ENCODE measurements at regions not wholly inside any gene's neighbourhood (a gene's known extent, or its start where the extent isn't known, plus 50 kb on each side); places are given as distances from the start of the nearest gene placed in this dataset.

DNA sequence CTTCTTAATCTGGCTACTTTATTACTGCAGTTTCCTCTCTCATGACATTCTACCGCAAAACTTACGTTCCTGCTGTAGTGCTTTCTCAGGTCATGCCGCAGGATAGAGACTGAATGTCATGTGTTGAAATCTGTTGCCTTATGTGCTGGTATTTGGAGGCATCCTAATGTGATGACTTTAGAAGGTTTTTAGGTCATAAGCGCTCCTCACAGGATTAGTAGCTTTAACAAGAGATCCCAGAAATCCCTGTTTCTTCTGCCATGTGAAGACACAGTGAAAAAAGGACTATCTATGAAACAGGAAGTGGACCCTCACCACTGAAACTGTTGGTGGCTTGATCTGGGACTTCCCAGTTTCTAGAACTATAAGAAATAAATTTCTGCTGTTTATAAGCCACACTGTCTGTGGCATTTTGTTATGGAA is 209.3 kb downstream of the LACC1 start:
- H3K4me1 ChIP-seq = peaks cover 0 to 4% (median 4%) of the 10 kb centered on the region in 4 donors
- TF ChIP-seq POLR2A (IDR thresholded peaks at IDR 0.05) (no peak), POLR2AphosphoS5 (IDR thresholded peaks at IDR 0.05) (no peak), EP300 (IDR thresholded peaks at IDR 0.05) (no peak)
- TF ChIP-seq, protein P1, sequence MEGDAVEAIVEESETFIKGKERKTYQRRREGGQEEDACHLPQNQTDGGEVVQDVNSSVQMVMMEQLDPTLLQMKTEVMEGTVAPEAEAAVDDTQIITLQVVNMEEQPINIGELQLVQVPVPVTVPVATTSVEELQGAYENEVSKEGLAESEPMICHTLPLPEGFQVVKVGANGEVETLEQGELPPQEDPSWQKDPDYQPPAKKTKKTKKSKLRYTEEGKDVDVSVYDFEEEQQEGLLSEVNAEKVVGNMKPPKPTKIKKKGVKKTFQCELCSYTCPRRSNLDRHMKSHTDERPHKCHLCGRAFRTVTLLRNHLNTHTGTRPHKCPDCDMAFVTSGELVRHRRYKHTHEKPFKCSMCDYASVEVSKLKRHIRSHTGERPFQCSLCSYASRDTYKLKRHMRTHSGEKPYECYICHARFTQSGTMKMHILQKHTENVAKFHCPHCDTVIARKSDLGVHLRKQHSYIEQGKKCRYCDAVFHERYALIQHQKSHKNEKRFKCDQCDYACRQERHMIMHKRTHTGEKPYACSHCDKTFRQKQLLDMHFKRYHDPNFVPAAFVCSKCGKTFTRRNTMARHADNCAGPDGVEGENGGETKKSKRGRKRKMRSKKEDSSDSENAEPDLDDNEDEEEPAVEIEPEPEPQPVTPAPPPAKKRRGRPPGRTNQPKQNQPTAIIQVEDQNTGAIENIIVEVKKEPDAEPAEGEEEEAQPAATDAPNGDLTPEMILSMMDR (IDR thresholded peaks at IDR 0.05) = no peak
- H3K9me3 ChIP-seq = no peaks in the 10 kb centered on the region
- intact Hi-C loops (cut with DNase I) = no loop called here
- no peaks in the 10 kb centered on the region for H3K27me3 ChIP-seq
- no peaks in the 10 kb centered on the region for H3K36me3 ChIP-seq
- no peak for DNase-seq
- H3K4me3 ChIP-seq = no peak overlapping the region
- H3K27ac ChIP-seq = peak overlapping the region in 1 of 4 donors; percentile 4
- 75 to 93% methylated on average over 4 of the region's 4 CpGs for WGBS, 2 donors

DNA sequence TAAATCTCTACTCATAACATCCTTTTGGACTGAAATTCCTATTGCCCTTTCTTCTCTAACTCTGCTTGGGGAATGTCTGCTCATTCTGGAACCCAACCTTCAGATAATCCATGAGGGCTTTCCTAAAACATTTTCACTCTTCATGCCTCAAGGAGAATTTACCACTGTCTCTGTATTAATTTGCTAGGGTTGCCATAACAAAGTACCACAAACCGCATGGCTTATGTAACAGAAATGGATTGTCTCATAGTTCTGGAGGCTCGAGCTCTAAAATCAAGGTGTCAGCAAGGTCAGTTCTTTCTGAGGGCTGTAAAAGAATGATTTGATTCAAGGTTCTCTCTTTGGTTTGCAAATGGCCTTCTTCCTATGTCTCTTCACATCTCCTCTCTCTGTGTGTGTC is 209.7 kb downstream of the LACC1 start:
- no peaks in the 10 kb centered on the region for H3K9me3 ChIP-seq
- no peaks in the 10 kb centered on the region for H3K27me3 ChIP-seq
- TF ChIP-seq POLR2AphosphoS5 (IDR thresholded peaks at IDR 0.05) = no peak
- TF ChIP-seq, protein P1 (IDR thresholded peaks at IDR 0.05) = no peak
- no peak for TF ChIP-seq POLR2A (IDR thresholded peaks at IDR 0.05)
- no peak for TF ChIP-seq EP300 (IDR thresholded peaks at IDR 0.05)
- no peak overlapping the region for H3K4me3 ChIP-seq
- intact Hi-C loops (cut with DNase I) = no loop called here
- DNase-seq = no peak
- peak overlapping the region in 1 of 4 donors; percentile 4 for H3K27ac ChIP-seq
- 67 to 77% methylated on average over 2 of the region's 2 CpGs for WGBS, 2 donors
- H3K36me3 ChIP-seq = no peaks in the 10 kb centered on the region
- H3K4me1 ChIP-seq = peaks cover 0 to 6% (median 5%) of the 10 kb centered on the region in 4 donors

DNA sequence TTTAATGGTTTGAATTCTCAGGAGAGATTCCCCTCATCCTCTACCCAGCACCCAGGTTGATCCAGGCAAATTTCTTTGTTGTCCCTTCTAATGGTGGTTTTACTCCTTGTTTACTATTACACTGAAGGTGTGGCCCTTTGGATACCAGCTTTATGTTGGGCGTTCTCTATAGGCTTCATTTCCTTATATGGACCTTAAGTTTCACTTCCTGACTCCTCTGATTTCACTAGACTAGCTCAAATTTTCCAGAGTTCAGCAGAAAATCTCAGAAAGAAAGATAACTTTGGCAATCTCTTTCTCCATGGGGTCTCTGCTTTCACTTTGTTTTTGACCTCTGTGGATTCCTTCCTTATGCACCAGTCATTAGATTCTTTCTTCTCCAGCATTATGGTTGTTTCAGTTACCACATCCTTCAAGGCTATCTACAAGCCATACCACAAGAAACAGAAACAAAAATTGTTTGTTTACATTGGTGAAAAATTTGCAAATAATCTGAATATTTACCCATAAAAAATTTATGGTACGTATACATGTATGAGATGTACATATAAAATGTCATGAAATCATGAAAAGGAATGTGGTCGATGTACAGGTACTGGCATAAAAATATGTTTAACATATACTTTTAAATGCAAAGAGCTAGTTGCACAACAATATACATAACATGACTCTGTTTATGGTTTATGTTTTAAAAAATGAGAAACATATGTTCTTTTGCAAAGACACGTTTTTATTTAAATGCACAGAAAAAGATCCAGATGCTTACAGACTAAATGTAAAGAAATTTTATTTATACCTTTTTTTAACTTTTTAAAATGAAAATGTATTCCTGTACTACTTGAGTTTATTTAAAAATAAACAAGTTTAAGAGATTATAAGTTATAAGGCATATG is 212.6 kb downstream of the LACC1 start:
- Histone ChIP-seq H3K27ac (no peak overlapping the region), H3K4me3 (no peak overlapping the region), H3K9me3 (no peaks in the 10 kb centered on the region), H3K27me3 (no peaks in the 10 kb centered on the region), H3K36me3 (no peaks in the 10 kb centered on the region), H3K4me1 (peaks cover 0 to 6% (median 5%) of the 10 kb centered on the region in 4 donors)
- intact Hi-C loops (cut with DNase I) = no loop called here
- TF ChIP-seq POLR2A (IDR thresholded peaks at IDR 0.05) (no peak), POLR2AphosphoS5 (IDR thresholded peaks at IDR 0.05) (no peak), EP300 (IDR thresholded peaks at IDR 0.05) (no peak)
- TF ChIP-seq, protein P1 (IDR thresholded peaks at IDR 0.05) = no peak
- 75 to 81% methylated on average over 4 of the region's 4 CpGs for WGBS, 2 donors
- no peak for DNase-seq

DNA sequence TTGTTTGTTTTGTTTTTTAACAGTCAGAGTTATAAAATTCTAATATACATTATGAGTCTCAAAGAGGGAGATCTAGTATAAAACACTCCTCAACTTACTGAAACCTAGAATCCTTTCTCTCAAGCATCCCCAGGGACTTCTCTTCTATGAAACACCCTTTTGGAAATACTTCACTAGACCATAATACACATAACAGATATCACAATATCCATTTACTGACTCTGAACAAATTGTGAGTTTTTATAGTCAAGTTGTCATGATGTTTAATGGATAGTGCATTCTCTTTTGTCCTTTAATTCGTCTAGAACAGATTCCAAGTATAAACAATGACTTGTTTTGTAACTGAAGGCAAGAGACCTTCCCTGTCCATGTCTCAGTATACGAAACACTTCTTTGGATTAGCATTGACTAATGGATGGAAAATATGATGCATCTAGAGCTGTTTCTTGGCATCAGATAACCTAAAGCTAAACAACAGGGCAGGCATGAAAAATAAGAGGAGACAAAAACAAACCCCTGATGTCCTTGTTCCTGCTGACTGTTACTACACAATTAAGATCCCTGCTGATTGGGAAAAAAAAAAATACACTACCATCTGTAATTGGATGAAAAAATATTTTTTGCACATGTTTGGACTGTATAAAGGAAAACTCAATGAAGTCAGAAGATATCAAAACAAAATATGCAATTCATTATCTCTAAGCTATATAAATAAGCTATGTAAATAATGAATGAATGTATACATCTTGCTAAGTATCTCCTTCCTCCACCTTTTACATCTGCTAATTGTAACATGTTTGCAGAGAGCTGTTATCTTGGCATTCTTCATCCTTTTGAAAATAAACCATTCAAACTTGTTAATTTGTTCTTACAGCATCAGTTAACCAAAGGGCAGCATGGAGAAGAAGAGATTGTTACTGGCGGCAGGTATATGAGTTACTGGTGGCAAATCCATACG is 214.2 kb downstream of the LACC1 start:
- H3K9me3 ChIP-seq = no peaks in the 10 kb centered on the region
- no peak overlapping the region for H3K27ac ChIP-seq
- no peak for DNase-seq
- peaks cover 0 to 6% (median 5%) of the 10 kb centered on the region in 4 donors for H3K4me1 ChIP-seq
- H3K27me3 ChIP-seq = no peaks in the 10 kb centered on the region
- 75 to 79% methylated on average over 4 of the region's 4 CpGs for WGBS, 2 donors
- no peak overlapping the region for H3K4me3 ChIP-seq
- intact Hi-C loops (cut with DNase I) = no loop called here
- no peaks in the 10 kb centered on the region for H3K36me3 ChIP-seq
- TF ChIP-seq POLR2AphosphoS5 (IDR thresholded peaks at IDR 0.05) (no peak), POLR2A (IDR thresholded peaks at IDR 0.05) (no peak), EP300 (IDR thresholded peaks at IDR 0.05) (no peak)
- TF ChIP-seq, protein P1 (IDR thresholded peaks at IDR 0.05) = no peak

Measured in sigmoid colon (tissue), 6 donors.